SU-DHL-6 (cell line): ENCODE measurements at regions not wholly inside any gene's neighbourhood (a gene's known extent, or its start where the extent isn't known, plus 50 kb on each side); places are given as distances from the start of the nearest gene placed in this dataset.
"Not testable (repeated sequence)": the region's sequence is repeated elsewhere in the genome, so short reads cannot be mapped to it uniquely, and the experiment has no call there.

Source experiments
- H2AFZ ChIP-seq: fragments of 200-600 bp; sonication (generic); 2 replicates; pipeline ENCODE4 v1.6.1; 2014; ENCODE audit warnings: low read depth, mild to moderate bottlenecking, moderate library complexity, mixed read lengths, antibody characterized with exemption, low read length; ENCODE audit not compliant: severe bottlenecking
- H3F3A ChIP-seq: fragments of 200-600 bp; shearing (Covaris generic); 2 replicates; pipeline ENCODE4 v1.6.0; 2016; ENCODE audit warnings: antibody characterized with exemption, mild to moderate bottlenecking; ENCODE audit not compliant: insufficient read depth
- H3K27ac ChIP-seq: fragments of 200-600 bp; sonication (generic); 2 replicates; pipeline ENCODE4 v1.5.1; 2016; ENCODE audit warnings: low read depth, mild to moderate bottlenecking, low read length, moderate library complexity, mixed read lengths
- H3K27me3 ChIP-seq: fragments of 200-600 bp; sonication (generic), shearing (Covaris generic); 2 replicates; pipeline ENCODE4 v1.6.0; 2014; ENCODE audit warnings: mild to moderate bottlenecking, low read length
- H3K36me3 ChIP-seq: fragments of 200-600 bp; sonication (generic); 2 replicates; pipeline ENCODE4 v1.6.1; 2014; ENCODE audit warnings: mild to moderate bottlenecking, low read length, mixed read lengths
- H3K4me2 ChIP-seq: fragments of 300-600, 200-600 bp; shearing (Covaris generic), sonication (generic); 2 replicates; pipeline ENCODE4 v1.6.0; 2014; ENCODE audit warnings: low read length, low read depth, mild to moderate bottlenecking; ENCODE audit not compliant: poor library complexity, severe bottlenecking
- H3K4me3 ChIP-seq: fragments of 200-600 bp; sonication (generic); 2 replicates; pipeline ENCODE4 v1.5.1; 2014; ENCODE audit warnings: antibody characterized with exemption, low read length, mild to moderate bottlenecking, mixed read lengths; ENCODE audit not compliant: insufficient read depth, poor library complexity, severe bottlenecking
- H3K79me2 ChIP-seq: fragments of 200-600 bp; sonication (generic); 2 replicates; pipeline ENCODE4 v1.6.1; 2014; ENCODE audit warnings: mild to moderate bottlenecking, low read length, moderate library complexity; ENCODE audit not compliant: insufficient read depth
- H3K9ac ChIP-seq: fragments of 200-600 bp; sonication (generic); 2 replicates; pipeline ENCODE4 v1.7.0; 2014; ENCODE audit warnings: mild to moderate bottlenecking, low read length
- H3K9me2 ChIP-seq: fragments of 200-600 bp; sonication (generic); replicated peaks from 2 replicates; pipeline ENCODE4 v1.6.1; 2014; ENCODE audit warnings: low read length; ENCODE audit not compliant: insufficient read depth
- H3K9me3 ChIP-seq: fragments of 200-600 bp; sonication (generic); 2 replicates; pipeline ENCODE4 v1.6.1; 2014; ENCODE audit warnings: low read length, mixed read lengths; ENCODE audit not compliant: insufficient read depth
- H4K20me1 ChIP-seq: fragments of 200-600 bp; sonication (generic); 2 replicates; pipeline ENCODE4 v1.6.1; 2014; ENCODE audit warnings: low read depth, mild to moderate bottlenecking, antibody characterized with exemption, low read length, moderate library complexity, mixed read lengths
- CTCF ChIP-seq: fragments of 200-600 bp; sonication (generic); IDR thresholded peaks from one replicate; pipeline ENCODE4 v1.5.1; 2017; ENCODE audit warnings: antibody characterized with exemption, mild to moderate bottlenecking, low read length, moderate library complexity; ENCODE audit not compliant: insufficient read depth, poor library complexity, severe bottlenecking
- EZH2phosphoT487 ChIP-seq: fragments of 200-600 bp; sonication (generic), shearing (Covaris generic); conservative IDR thresholded peaks from 2 replicates; pipeline ENCODE4 v1.6.1; 2018; ENCODE audit warnings: mild to moderate bottlenecking, antibody characterized with exemption, low read length, moderate library complexity, mixed read lengths

- TF ChIP-seq EZH2phosphoT487 (no peak), CTCF (no peak)
- Histone ChIP-seq H3K36me3 (no peaks in the 10 kb centered on the region), H3K9me2 (no peaks in the 10 kb centered on the region), H3K27ac (no peak overlapping the region), H3K9me3 (no peaks in the 10 kb centered on the region), H4K20me1 (no peaks in the 10 kb centered on the region), H3K9ac (no peak overlapping the region), H3K79me2 (no peaks in the 10 kb centered on the region), H3K4me2 (no peak overlapping the region), H3K4me3 (no peak overlapping the region), H3K27me3 (no peaks in the 10 kb centered on the region), H2AFZ (no peak overlapping the region), H3F3A (no peaks in the 10 kb centered on the region)
Measured at GRCh38 chr17:31780483-31780882, 78.6 kb downstream of the COPRS start.

- no peaks in the 10 kb centered on the region for H3F3A ChIP-seq
- H3K79me2 ChIP-seq, result no peaks in the 10 kb centered on the region
- H3K9ac ChIP-seq, result no peak overlapping the region
- no peak for TF ChIP-seq EZH2phosphoT487
- no peaks in the 10 kb centered on the region for H3K9me3 ChIP-seq
- H4K20me1 ChIP-seq, result no peaks in the 10 kb centered on the region
- no peak overlapping the region for H3K27ac ChIP-seq
- H2AFZ ChIP-seq, result no peak overlapping the region
- H3K4me3 ChIP-seq, result no peak overlapping the region
- no peaks in the 10 kb centered on the region for H3K27me3 ChIP-seq
- H3K36me3 ChIP-seq, result no peaks in the 10 kb centered on the region
- H3K4me2 ChIP-seq, result no peak overlapping the region
- no peaks in the 10 kb centered on the region for H3K9me2 ChIP-seq
Measured at GRCh38 chr17:31778523-31778922, 80.5 kb downstream of the COPRS start.

DNA sequence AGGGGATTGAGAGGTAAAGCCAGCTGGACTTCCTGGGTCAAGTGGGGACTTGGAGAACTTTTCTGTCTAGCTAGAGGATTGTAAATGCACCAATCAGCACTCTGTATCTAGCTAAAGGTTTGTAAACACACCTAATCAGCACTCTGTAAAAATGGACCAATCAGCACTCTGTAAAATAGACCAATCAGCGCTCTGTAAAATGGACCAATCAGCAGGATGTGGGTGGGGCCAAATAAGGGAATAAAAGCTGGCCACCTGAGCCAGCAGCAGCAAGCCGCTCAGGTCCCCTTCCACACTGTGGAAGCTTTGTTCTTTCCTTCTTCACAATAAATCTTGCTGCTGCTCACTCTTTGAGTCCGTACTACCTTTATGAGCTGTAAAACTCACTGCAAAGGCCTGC is 87.7 kb downstream of the COPRS start:
- not testable (repeated sequence) for H3K79me2 ChIP-seq, H3K9ac ChIP-seq, H2AFZ ChIP-seq, H3F3A ChIP-seq, H3K9me2 ChIP-seq, H3K27me3 ChIP-seq, H4K20me1 ChIP-seq, H3K9me3 ChIP-seq, H3K36me3 ChIP-seq, H3K4me3 ChIP-seq, H3K4me2 ChIP-seq, H3K27ac ChIP-seq

DNA sequence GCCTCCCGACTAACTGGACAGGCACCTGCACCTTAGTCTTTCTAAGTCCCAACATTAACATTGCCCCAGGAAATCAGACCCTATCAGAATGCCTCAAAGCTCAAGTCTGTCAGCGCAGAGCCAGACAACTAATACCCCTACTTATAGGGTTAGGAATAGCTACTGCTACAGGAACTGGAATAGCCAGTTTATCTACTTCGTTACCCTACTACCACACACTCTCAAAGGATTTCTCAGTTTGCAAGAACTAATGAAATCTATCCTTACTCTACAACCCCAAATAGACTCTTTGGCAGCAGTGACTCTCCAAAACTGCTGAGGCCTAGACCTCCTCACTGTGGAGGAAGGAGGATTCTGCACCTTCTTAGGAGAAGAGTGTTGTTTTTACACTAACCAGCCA is 88.5 kb downstream of the COPRS start:
- H3K9ac ChIP-seq, H3K4me2 ChIP-seq, H3K9me2 ChIP-seq, H3K27me3 ChIP-seq, H3K9me3 ChIP-seq, H3K27ac ChIP-seq, H4K20me1 ChIP-seq, H3K79me2 ChIP-seq, H2AFZ ChIP-seq, H3F3A ChIP-seq, H3K4me3 ChIP-seq, H3K36me3 ChIP-seq: not testable (repeated sequence)

DNA sequence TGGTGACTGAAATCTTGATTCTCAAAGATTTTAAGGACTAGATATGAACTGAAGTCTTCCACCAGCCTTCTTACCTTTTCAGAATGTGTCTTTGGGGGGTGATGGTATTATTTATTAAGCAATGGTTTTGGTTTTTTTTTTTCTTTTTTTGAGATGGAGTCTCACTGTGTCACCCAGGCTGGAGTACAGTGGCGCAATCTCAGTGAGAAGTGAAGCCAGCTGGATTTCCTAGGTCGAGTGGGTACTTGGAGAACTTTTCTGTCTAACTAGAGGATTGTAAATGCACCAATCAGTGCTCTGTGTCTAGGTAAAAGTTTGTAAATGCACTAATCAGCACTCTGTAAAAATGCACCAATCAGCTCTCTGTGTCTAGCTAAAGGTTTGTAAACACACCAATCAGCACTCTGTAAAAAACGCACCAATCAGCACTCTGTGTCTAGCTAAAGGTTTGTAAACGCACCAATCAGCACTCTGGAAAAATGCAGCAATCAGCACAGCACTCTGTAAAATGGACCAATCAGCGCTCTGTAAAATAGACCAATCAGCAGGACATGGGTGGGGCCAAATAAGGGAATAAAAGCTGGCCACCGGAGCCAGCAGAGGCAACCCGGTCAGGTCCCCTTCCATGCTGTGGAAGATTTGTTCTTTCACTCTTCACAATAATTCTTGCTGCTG is 97.1 kb downstream of the COPRS start:
- not testable (repeated sequence) for H3K9me3 ChIP-seq, H3F3A ChIP-seq, H3K36me3 ChIP-seq, H3K4me3 ChIP-seq, H3K27me3 ChIP-seq, H3K27ac ChIP-seq, H2AFZ ChIP-seq, H3K79me2 ChIP-seq, H3K9ac ChIP-seq, H4K20me1 ChIP-seq, H3K9me2 ChIP-seq, H3K4me2 ChIP-seq
